Fibroblast of villous mesenchyme (primary cell): ENCODE measurements at regions not wholly inside any gene's neighbourhood (a gene's known extent, or its start where the extent isn't known, plus 50 kb on each side); places are given as distances from the start of the nearest gene placed in this dataset.
A peak's percentile ranks its signal among the peaks of the same experiment; 100 is the strongest.

ENCODE experiments used
- DNase-seq: peaks from one replicate; pipeline ENCODE4 v3.0.0-alpha.2; 2010; ENCODE audit warnings: low read depth
- H3K4me3 ChIP-seq: 2 replicates; pipeline ENCODE4 v1.5.1; 2011; ENCODE audit warnings: low read depth, mild to moderate bottlenecking, low read length
- TF ChIP-seq, protein P1 (sequence below): IDR thresholded peaks from 2 replicates; pipeline ENCODE4 v1.5.1; 2012; ENCODE audit warnings: low read depth, mild to moderate bottlenecking, low read length; ENCODE audit not compliant: insufficient read depth

DNA sequence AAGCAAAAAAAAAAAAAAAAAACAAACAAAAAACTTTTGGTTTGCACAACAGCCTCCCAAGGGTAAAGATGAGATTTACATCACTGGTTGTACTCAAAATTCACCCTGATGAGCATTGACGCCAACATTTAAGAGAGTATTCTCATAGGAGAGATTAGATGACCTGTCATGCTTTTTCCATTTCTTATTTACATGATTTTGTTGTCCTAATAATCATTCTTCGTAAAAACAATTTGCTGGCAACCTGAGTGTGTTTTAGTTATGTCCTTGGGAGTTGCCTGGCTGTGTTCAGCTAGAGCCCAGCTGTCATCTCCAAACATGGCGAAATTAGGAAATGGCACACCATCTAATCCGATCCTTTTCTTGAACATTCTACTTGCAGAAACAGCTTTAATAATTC lies 186.4 kb upstream of the MRPS30 start:
- no peak for DNase-seq
- H3K4me3 ChIP-seq: no peak overlapping the region
- TF ChIP-seq, protein P1, sequence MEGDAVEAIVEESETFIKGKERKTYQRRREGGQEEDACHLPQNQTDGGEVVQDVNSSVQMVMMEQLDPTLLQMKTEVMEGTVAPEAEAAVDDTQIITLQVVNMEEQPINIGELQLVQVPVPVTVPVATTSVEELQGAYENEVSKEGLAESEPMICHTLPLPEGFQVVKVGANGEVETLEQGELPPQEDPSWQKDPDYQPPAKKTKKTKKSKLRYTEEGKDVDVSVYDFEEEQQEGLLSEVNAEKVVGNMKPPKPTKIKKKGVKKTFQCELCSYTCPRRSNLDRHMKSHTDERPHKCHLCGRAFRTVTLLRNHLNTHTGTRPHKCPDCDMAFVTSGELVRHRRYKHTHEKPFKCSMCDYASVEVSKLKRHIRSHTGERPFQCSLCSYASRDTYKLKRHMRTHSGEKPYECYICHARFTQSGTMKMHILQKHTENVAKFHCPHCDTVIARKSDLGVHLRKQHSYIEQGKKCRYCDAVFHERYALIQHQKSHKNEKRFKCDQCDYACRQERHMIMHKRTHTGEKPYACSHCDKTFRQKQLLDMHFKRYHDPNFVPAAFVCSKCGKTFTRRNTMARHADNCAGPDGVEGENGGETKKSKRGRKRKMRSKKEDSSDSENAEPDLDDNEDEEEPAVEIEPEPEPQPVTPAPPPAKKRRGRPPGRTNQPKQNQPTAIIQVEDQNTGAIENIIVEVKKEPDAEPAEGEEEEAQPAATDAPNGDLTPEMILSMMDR: no peak

DNA sequence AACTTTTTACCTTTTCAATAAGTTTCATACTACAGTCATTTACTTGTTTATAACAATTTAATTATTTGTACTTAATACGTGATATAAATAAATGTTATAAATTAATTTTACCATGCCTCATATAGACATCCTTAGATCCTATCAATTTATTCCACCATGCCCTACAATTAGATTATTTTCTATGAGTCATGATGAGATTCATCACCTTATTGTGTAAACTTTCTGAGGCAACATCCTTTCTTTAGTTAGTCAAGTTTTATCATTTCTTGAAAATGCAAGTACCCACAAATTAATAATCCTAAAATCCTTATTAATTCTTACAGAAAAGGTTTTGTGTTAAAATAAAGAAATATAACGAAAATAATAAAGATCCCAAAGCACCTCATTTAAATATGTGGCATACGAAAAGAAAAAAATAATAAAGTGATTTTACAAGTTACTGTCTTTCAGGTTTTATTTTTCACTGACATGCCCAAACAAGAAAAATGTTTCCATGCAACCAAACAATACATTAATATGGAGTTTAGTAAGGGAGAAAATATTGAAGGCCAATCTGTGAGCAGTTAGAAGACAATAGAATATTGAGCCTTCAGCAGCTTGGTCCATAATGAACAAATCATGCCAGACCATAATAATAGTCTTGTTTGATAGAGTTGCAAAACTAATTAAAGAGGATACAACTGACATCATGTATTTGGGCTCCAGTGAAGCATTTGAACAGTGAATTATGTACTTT lies 188.7 kb upstream of the MRPS30 start:
- DNase-seq: no peak
- TF ChIP-seq, protein P1: no peak
- no peak overlapping the region for H3K4me3 ChIP-seq

- DNase-seq: no peak
- TF ChIP-seq, protein P1: no peak
- no peak overlapping the region for H3K4me3 ChIP-seq
Observed at GRCh38 chr5:44614845-44615244, 193.9 kb upstream of the MRPS30 start.

GRCh38 chr5:44613936-44614335 lies 194.8 kb upstream of the MRPS30 start:
- TF ChIP-seq, protein P1: no peak
- H3K4me3 ChIP-seq: no peak overlapping the region

DNA sequence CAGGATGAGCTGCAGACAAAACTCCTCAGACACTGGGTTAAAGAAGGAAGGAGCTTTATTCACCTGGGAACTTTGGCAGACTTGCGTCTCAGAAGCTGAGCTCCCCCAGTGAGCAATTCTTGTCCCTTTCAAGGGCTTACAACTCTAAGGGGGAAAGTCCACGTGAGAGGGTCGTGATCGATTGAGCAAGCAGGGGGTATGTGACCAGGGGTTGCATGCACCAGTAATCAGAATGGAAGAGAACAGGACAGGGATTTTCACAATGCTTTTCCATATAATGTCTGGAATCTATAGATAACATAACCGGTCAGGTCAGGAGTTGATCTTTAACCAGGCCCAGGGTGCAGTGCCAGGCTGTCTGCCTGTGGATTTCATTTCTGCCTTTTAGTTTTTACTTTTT lies 202.8 kb upstream of the MRPS30 start:
- DNase-seq: no peak
- H3K4me3 ChIP-seq: no peak overlapping the region
- TF ChIP-seq, protein P1: no peak

More at GRCh38 chr5:44613936-44614335, 194.8 kb upstream of the MRPS30 start:
- no peak for DNase-seq

DNA sequence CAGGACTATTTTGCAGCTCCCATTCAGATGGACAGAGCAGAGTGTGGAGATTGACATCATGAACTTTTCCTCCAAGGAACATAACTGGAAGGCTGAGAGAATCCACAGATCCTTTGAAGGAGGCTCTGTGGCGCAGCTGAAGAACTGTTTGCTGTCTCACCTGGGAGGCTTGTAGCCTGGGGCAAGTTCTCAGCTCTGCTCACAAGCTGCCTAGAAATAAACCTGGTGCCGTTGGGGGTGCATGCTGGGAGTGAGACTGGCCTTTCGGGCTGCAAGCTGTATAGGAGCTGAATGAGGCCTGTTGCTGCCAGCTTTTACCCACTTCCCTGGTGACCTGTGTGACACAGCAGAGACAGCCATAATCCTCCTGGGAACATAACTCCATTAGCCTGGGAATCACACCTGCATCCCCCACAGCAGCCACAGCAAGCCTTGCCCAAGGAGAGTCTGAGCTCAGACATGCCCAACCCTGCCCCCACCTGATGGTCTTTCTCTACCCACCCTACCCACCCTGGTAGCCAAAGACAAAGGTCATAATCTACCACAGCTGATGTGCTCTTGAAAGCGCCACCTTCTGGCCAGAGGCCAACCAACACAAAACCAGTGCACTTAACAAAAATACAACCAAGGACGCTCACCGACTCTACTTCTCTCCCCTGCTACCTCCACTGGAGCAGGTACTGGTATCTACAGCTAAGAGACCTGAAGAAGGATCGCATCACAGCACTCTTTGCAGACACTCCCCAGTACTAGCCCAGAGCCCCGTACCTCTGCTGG lies 205.1 kb upstream of the MRPS30 start:
- DNase-seq: peak; percentile 12
- TF ChIP-seq, protein P1: no peak
- no peak overlapping the region for H3K4me3 ChIP-seq
